ENCODE measurements at regions not wholly inside any gene's neighbourhood (a gene's known extent, or its start where the extent isn't known, plus 50 kb on each side); places are given as distances from the start of the nearest gene placed in this dataset.

DNA sequence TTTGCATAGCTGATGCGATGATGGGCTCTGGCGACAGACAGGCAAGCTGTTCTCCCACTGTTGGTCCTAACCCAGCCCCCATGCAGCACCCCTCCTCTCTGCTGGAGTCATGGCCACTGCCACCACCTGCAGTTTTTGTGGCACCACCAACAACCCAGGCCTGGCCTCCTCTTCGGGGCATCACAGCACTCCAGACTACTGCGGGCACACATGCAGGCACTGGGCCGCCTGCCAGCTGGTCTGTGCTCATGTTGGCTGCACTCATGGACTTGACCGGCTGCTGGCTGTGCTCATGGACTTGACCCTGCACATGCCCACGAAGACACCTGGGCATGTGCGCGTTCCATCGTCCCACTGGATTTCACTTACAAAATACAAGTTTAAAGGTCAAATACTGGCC is 130.9 kb upstream of the TMEM108 start:
- TF ChIP-seq, protein P1, sequence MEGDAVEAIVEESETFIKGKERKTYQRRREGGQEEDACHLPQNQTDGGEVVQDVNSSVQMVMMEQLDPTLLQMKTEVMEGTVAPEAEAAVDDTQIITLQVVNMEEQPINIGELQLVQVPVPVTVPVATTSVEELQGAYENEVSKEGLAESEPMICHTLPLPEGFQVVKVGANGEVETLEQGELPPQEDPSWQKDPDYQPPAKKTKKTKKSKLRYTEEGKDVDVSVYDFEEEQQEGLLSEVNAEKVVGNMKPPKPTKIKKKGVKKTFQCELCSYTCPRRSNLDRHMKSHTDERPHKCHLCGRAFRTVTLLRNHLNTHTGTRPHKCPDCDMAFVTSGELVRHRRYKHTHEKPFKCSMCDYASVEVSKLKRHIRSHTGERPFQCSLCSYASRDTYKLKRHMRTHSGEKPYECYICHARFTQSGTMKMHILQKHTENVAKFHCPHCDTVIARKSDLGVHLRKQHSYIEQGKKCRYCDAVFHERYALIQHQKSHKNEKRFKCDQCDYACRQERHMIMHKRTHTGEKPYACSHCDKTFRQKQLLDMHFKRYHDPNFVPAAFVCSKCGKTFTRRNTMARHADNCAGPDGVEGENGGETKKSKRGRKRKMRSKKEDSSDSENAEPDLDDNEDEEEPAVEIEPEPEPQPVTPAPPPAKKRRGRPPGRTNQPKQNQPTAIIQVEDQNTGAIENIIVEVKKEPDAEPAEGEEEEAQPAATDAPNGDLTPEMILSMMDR (IDR thresholded peaks at IDR 0.05) = no peak
- TF ChIP-seq SIN3A (IDR thresholded peaks at IDR 0.05; ENCODE audit: borderline replicate concordance, insufficient read depth, low read depth, low read length) (no peak), POLR2AphosphoS5 (IDR thresholded peaks at IDR 0.05; ENCODE audit: low read depth, low read length) (no peak)

Measured in Panc1 (cell line).